Ovary (tissue), 3 donors: ENCODE measurements at regions not wholly inside any gene's neighbourhood (a gene's known extent, or its start where the extent isn't known, plus 50 kb on each side); places are given as distances from the start of the nearest gene placed in this dataset.

Source experiments
- POLR2A ChIP-seq: fragments of 450-650 bp; IDR thresholded peaks from one replicate; pipeline ENCODE4 v1.6.1; 2017; ENCODE audit warnings: antibody characterized with exemption, mild to moderate bottlenecking, moderate library complexity
- TF ChIP-seq, protein P1 (sequence below), 3 donors: fragments of 450-650 bp in 2 of 3; fragments of 200-600 bp in 1 of 3; IDR thresholded peaks; one replicate each; pipeline versions ENCODE4 v1.5.1 to v1.8.0; 2016 to 2022; ENCODE audit warnings: antibody characterized with exemption in 3 of 3, mild to moderate bottlenecking in 1 of 3
- donor health status: DM: no; HTN: no; CAD: no.

GRCh38 chr6:170206851-170207431 is 83.9 kb downstream of the DLL1 start:
- no peak for TF ChIP-seq POLR2A
- TF ChIP-seq, protein P1, sequence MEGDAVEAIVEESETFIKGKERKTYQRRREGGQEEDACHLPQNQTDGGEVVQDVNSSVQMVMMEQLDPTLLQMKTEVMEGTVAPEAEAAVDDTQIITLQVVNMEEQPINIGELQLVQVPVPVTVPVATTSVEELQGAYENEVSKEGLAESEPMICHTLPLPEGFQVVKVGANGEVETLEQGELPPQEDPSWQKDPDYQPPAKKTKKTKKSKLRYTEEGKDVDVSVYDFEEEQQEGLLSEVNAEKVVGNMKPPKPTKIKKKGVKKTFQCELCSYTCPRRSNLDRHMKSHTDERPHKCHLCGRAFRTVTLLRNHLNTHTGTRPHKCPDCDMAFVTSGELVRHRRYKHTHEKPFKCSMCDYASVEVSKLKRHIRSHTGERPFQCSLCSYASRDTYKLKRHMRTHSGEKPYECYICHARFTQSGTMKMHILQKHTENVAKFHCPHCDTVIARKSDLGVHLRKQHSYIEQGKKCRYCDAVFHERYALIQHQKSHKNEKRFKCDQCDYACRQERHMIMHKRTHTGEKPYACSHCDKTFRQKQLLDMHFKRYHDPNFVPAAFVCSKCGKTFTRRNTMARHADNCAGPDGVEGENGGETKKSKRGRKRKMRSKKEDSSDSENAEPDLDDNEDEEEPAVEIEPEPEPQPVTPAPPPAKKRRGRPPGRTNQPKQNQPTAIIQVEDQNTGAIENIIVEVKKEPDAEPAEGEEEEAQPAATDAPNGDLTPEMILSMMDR (IDR thresholded peaks at IDR 0.05), result no peak
